ENCODE measurements at regions not wholly inside any gene's neighbourhood (a gene's known extent, or its start where the extent isn't known, plus 50 kb on each side); places are given as distances from the start of the nearest gene placed in this dataset.
"Not testable (repeated sequence)": the region's sequence is repeated elsewhere in the genome, so short reads cannot be mapped to it uniquely, and the experiment has no call there.

DNA sequence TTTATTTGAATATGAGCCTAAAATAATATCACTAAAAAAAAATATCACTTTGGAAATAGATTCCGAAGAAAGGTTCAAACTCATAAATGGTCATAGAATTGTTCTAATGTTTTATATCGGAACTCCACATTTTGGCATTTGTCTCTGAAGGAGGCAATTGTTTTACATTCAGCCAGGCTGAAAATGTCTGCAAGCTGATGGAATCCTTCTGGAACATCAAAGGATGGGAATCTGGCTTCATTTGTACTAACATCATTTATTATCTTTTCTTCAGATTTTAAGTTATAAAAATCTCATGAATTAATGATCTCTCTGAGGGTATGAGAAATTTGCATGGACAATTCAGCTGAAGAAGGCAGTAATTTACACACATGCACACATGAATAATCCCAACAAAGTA is 251.4 kb upstream of the RGMA start:
- no peak for DNase-seq (ENCODE audit: low read depth)
- TF ChIP-seq, protein P1, sequence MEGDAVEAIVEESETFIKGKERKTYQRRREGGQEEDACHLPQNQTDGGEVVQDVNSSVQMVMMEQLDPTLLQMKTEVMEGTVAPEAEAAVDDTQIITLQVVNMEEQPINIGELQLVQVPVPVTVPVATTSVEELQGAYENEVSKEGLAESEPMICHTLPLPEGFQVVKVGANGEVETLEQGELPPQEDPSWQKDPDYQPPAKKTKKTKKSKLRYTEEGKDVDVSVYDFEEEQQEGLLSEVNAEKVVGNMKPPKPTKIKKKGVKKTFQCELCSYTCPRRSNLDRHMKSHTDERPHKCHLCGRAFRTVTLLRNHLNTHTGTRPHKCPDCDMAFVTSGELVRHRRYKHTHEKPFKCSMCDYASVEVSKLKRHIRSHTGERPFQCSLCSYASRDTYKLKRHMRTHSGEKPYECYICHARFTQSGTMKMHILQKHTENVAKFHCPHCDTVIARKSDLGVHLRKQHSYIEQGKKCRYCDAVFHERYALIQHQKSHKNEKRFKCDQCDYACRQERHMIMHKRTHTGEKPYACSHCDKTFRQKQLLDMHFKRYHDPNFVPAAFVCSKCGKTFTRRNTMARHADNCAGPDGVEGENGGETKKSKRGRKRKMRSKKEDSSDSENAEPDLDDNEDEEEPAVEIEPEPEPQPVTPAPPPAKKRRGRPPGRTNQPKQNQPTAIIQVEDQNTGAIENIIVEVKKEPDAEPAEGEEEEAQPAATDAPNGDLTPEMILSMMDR (IDR thresholded peaks at IDR 0.05; ENCODE audit: insufficient read depth, low read length), result no peak
- no peak overlapping the region for H3K4me3 ChIP-seq (ENCODE audit: low read depth, low read length)

GRCh38 chr15:93333796-93334195 is 244.8 kb upstream of the RGMA start:
- TF ChIP-seq, protein P1 (IDR thresholded peaks at IDR 0.05; ENCODE audit: insufficient read depth, low read length), result no peak
- DNase-seq (ENCODE audit: low read depth), result no peak
- no peak overlapping the region for H3K4me3 ChIP-seq (ENCODE audit: low read depth, low read length)

- not testable (repeated sequence) for H3K4me3 ChIP-seq (ENCODE audit: low read depth, low read length)
These were observed 244.1 kb upstream of the RGMA start for GRCh38 chr15:93333126-93333525.

DNA sequence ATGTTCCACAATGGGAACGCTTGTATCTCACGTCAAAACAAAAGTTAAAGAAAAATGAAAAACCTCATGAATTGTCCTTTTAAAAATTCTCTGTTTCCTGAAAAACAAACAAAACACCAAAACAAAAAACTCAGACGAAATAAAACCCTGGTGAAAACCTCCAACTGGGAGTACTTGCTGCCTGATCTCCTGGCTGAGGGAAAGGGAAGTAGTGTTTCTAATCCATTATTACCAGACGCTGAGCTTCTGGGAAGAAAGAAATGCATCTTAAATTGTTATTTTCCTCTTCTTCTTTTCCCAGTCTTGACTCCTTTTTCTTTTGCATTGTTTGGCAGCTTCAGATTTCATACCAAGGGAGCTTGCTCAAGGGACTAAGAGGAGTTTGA is 243.2 kb upstream of the RGMA start:
- no peak for DNase-seq (ENCODE audit: low read depth)
- no peak overlapping the region for H3K4me3 ChIP-seq (ENCODE audit: low read depth, low read length)
- TF ChIP-seq, protein P1 (IDR thresholded peaks at IDR 0.05; ENCODE audit: insufficient read depth, low read length), result no peak

More at GRCh38 chr15:93333126-93333525, 244.1 kb upstream of the RGMA start:
- not testable (repeated sequence) for DNase-seq (ENCODE audit: low read depth)

GRCh38 chr15:93331545-93332167 is 242.6 kb upstream of the RGMA start:
- TF ChIP-seq, protein P1 (IDR thresholded peaks at IDR 0.05; ENCODE audit: insufficient read depth, low read length), result no peak
- no peak for DNase-seq (ENCODE audit: low read depth)

DNA sequence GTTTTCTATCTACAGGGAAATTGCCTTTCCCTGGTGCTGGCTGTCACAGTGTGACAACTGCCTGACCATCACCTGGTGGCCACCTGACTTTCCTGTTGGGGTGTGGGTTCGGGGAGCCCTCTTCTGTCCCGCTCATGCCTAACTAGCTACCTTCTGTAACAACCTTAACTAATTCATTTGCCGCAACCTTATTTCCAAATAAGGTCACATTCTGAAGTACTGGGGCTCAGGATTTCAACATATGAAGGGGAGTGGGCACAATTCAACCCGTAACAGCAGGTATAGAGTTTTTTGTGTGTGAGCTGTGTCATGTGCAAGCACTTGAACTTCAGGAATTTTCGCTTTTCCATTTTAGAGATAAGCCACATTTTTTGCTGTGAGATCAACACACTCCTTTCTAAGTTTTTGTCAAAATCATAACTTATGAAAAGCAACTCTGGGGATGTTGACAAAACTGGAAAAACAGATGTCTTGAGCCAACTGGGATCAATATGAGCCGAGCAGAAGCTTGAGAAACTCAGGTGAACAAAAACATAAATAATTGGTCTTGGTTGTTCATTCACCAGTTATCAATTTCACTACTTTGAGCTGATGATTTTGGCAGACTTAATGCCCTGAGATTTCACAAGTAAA is 242.0 kb upstream of the RGMA start:
- H3K4me3 ChIP-seq (ENCODE audit: low read depth, low read length), result no peak overlapping the region
- TF ChIP-seq, protein P1 (IDR thresholded peaks at IDR 0.05; ENCODE audit: insufficient read depth, low read length), result no peak
- DNase-seq (ENCODE audit: low read depth), result no peak

More at GRCh38 chr15:93331545-93332167, 242.6 kb upstream of the RGMA start:
- H3K4me3 ChIP-seq (ENCODE audit: low read depth, low read length), result no peak overlapping the region

DNA sequence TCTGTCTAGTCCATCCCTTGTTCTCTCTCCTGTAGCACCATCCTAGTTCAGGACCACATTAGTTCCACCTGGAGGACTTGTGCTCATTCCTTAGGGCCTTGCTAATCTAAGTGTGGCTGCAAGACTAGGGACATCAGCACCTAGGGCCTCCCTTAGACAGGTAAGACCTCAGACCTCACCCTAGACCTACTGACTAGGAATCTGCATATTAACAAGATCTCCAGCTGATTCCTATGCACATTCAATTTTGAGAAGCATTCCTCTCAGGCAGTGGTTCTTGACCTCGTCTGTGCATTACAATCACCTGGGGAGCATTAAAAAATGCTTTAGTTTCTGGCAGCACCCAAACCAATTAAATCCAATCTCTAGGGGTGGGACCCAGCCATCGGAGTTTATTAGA is 238.4 kb upstream of the RGMA start:
- TF ChIP-seq, protein P1 (IDR thresholded peaks at IDR 0.05; ENCODE audit: insufficient read depth, low read length), result no peak

More for the DNA sequence above, 238.4 kb upstream of the RGMA start:
- no peak for DNase-seq (ENCODE audit: low read depth)
- no peak overlapping the region for H3K4me3 ChIP-seq (ENCODE audit: low read depth, low read length)
